ENCODE measurements at regions not wholly inside any gene's neighbourhood (a gene's known extent, or its start where the extent isn't known, plus 50 kb on each side); places are given as distances from the start of the nearest gene placed in this dataset.
"Not testable (repeated sequence)": the region's sequence is repeated elsewhere in the genome, so short reads cannot be mapped to it uniquely, and the experiment has no call there.

DNA sequence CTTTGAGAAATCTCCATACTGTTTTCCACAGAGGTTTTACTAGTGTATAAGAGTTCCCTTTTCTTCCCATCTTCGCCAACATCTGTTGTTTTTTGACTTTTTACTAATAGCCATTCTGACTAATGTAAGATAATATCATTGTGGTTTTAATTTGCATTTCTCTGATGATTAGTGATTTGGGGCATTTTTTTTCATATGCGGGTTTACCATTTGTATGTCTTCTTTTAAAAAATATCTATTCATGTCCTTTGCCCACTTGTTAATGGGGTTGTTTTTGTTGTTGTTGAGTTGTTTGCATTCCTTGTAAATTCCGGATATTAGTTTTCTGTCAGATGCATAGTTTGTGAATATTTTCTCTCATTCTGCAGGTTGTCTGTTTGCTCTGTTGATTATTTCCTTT lies 167.1 kb downstream of the PRL start:
- DNase-seq, result no peak

DNA sequence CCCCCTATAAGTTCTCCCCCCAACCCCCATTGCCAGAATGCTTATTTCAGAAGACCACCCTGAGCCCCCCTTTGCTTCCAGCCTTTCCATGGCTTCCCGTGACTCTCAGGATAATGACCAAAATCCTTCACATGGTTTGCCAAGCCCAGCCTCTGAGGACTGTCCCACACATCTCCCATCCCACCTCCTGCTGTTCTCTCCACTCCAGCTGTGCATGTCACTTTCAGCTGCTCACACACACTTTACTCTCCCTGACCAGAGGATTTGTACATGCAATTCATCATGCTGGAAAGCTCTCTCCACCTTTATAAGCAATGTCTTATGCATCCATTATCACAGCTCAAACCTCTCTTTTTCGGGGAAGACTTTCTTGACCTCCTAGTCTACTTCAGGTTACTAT lies 164.2 kb downstream of the PRL start:
- DNase-seq, result no peak

DNA sequence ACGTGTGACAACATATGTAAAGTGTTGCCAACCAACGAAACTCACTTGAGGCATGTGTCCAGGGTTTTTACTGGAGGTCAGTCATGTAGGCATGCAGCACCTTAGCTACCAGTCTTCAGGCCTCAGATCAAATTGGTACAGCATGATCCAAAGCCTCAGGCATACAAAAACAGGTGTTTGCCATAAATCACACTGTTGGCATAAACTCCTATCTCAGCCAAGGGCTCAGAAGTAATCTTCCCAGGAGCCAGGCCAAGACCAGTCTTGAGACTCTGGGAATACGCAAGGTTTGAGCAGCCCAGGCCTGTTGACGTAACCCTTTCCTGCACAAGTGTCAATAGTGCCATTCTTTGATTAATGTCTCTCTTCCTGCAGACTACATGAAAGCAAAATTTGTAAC lies 163.5 kb downstream of the PRL start:
- DNase-seq, result no peak

DNA sequence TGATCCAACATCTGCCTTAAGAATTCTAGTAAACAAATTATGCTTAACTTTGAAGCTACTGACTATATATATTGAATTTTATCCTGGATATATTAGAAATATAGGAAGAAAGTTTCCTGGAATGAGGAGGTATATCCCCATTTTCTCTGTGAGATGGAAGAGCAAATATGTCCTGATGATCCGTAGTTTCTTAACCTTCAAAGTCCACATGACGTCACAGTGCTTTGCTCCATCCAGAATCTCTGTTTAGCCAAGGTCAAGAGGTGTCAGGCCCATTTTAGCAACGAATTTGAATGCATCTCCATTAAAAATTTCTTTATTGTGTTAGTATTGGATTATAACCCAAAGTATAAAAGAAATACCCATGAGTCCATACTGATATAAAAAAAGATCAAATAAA lies 162.5 kb downstream of the PRL start:
- no peak for DNase-seq

DNA sequence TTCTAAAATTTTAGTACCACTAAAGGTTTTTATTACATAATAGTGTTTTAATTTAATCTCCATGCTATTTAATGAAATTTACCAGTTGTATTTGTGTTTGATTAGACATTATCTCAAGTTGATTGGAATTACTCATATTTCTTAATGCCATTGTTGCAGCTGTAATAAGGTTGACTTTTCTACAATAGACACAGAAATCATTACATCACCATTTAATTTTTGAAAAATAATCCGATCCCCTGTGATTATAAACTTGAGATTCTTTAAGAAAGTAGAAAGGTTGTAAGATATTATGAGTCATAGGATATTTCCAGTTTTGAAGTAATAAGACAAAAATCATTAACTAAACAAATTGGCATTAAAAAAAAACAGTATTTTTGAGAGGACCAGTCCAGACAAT lies 161.4 kb downstream of the PRL start:
- DNase-seq, result no peak

DNA sequence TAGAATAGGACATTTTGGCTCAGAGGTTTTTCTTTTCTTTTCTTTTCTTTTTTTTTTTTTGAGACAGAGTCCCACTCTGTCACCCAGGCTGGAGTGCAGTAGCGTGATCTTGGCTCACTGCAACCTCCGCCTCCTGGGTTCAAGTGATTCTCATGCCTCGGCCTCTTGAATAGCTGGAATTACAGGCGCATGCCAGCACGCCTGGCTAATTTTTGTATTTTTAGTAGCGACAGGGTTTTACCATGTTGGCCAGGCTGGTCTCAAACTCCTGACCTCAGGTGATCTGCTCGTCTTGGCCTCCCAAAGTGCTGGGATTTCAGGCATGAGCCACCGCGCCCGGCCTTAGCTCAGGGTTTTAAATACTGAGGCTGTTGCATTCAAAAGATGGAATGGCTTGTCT lies 156.1 kb downstream of the PRL start:
- DNase-seq, result not testable (repeated sequence)

DNA sequence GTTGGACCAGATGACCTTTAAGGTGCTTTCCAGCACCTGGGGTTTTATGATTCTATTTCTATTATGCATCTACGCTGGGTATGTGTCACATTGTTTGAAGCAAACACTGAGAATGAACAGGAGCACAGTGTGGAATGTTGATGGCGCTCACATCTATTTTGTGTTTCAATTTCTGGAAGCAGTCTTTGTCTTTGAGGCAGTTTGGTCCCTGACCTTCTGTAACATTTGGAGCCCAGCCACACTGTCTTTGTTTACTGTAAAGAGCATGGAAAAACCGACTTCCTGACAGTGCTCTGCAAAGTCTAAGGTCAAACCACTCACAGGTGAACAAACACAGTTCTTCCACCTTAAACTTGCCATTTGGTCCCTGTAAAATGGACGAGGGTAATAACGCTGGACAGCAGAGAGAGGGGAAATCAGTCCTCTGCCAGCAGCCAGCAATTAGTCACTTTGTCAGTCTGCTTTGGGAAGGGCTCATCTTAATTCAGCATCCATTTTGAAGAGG lies 155.5 kb downstream of the PRL start:
- no peak for DNase-seq

DNA sequence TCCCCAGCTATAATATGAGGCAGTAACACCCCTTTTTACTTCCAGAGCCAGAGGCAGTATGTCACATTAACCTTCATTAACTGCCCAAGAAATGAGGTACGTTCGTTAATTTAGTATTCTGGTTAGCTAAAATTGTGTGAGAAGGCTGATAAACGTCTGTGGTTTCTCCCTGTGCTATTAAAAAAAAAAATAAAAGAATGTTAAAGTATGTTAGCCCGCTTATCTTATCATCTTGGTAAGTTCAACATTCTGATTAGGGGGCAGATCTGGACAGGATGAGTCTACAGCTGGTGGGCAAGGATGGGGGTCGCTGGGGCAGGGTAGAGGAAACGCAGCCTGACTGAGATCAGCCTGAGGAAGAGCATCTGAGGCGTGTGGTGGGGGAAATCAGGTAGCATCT lies 154.0 kb downstream of the PRL start:
- DNase-seq, result no peak

DNA sequence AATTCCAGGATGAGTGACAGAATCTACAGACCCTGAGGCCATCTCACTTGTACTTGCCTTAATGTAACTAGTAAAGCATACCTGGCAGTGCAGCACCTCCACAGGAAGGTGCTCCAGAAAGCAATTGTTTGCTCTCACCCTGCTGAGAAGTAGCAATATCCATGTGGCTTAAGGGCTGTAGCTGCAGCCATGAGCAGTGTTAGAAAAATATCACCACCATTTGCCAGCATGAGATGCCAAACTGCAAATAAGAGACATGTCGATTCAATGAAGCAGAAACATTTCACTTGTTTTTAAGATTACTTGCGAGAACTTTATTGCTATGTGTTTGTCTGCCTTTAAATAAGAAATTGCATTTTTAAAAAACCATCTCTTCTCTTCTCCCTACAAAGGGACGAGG lies 151.5 kb downstream of the PRL start:
- DNase-seq, result no peak

DNA sequence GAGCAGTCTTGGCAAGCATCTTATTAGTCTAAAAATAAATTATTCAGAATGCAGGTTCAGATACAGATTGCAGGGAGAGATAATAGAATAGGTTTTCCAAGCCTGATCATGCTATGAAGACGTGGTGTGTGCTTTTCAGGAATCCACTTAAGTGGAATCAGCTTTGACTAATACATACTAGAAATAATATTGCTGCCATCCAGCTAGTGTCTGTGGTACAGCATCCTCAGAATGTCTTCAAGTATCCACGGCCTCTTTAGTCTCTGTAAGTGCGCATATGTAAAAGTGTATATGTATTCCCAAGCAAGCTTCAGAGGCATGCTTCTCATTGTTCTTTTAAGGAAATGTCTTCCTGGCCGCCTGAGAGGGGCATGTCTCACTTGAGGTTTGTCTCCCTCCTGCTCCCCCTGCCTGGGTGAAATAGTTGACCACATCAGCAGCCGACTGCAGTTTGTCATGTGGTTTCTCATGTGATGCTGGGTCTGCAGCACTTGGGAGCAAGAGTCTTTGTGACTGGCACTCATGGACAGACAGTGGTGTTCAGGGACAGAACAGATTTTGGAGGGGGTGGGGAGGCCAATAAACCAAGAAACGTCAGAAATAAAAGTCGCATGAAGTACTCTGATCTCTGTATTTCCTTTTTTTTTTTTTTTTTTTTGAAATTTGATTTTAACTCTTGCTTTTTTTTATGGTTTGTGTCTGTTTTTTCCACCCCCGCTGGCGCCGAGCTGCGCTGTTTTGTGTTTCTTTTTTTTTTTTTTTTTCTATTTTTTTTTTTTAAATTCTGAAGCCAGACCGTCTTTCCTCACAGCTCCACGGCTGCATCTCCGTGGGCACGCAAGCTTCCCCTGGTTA lies 150.8 kb downstream of the PRL start:
- DNase-seq, result no peak

DNA sequence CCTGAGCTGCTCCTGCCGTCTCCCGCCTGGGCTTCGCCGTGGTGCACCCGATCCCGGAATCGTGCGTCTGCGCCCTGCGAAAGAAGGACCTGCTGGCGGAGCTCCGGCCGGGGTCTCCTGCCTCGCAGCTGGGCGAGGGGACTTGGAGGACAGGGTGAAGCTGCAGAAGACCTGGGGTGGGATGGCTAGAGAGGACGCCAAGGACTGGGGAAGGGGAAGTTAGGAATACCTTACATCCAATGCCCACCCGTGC lies 150.2 kb downstream of the PRL start:
- DNase-seq, result no peak

DNA sequence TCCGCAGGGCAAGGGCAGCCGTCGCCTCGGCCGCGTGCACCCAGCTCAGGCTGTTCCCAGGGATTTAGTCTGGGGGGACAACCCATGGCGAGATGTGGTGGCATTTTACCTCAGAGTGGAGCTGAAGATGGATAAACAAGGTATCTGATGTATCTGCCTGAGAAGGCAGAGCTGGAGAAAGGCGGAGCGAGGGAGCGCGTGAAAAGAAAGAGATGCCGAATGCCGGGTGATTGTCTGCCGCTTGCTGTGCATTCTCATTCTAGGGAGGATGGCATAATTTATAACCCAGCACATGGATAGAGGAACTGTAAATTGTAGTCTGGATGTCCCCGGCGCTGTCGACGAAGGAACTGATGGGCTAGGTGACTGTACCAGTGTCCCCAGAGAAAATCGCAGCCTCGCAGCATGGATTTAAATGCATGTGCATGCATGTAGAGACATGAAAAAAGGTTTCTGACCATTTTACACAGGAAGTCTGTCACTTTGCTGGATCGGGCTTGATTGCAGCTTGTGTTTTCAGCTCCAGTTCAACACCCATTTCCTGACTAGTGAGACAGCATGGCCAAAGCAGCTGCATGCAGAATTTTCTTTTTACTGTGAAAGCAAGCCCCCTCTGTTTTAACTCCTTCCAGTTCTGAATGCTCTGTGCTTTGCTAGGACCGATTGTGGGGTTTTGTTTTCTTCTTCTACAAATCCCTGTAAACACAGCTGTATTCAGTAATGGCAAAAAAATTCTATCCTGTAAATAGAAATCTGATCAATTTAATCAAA lies 149.7 kb downstream of the PRL start:
- no peak for DNase-seq

DNA sequence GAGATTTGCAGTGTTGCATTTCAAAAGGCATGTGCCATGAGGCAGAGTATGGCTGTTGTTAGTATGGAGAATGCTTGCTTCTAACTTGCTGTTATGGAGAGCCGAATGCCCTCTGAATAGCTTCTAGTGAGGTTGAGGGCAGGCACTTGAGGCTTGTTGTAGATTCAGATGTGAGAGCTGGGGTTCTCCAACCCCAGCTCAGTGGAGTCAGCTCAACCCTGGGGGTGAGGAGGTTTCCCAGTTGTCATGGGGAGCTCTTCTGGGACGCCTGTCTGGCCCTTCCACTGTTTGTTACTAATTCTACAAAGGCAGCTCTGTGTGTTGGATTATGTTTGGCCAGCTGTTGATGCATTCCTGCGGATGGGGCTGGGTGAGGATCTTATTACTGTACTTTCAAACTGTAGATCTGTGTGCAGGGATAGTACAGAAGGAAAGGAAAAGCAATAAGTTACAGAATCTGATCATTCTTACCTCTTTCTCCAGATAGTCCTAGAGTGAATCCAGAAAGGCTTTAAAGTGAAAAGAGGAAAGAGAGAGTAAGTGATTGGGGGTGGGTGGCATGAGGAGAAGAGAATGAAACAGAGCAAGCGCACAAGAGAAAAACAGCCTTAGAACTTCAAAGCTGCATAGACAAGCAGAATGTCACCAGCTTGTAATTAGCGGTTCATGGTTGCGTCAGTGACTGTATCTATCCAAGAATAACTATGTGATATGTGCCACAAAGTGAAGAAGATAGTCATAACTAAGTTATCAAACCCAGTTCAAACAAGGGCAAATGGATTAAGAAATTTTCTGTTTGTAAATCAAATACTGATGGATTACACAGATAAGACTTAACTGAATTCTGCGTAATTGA lies 148.7 kb downstream of the PRL start:
- no peak for DNase-seq

DNA sequence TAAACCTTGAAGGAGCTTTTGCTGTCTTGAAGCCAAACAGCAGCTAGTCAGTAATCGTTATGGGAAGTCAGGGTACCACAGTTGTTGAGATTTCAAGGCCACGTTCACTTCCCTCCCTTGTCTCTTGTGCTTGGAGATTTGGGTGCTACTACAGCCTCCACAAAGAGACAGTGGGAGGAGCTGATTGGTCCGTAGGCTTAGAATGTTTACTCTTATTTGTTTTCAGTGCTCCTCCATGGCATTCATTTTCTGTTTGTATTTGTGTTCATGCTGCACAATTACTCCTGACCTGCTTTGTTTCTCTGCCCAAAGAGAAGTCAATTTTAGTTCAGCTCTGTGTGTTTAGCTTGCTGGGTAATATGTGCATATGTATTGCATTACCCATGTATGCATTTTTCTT lies 147.7 kb downstream of the PRL start:
- DNase-seq, result no peak

DNA sequence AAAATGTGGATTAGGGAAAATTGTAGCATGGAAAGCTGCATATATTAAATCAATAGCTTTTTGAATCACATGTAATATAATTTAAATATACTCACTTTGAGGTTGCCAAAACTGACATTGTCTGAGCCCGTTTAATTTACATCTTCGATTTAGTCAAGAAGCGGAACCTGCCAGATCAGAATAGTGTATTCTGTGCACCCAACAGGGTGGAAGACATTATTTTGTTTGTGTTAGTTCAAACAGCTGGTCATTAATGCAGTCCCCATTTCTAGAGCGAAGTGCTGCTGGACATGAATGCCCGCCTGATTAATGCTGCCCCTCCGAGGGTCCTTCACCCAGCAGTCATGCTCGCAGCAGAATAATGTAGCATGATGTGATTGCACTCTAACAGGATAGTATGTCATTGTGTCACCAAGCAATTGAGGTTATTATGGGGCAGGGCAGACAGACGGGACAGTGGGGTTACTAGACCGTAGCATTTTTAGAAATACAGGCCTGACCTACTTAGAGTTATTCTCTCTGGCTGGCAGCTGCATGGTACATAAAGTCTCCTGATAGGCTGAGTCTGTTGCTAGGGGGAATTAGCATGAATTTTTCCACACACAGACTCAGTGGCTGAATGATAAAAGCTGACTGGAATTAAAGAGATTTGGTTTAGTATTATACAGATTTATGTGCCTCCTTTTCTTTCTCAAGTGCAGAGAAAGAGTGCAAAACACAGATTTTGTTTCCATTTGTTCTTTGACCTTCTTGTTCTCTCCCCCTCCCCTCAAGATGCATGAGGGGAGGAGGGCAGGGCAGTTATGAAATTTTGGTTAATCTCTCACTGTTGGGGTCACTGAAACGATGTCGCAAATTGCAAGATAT lies 147.1 kb downstream of the PRL start:
- no peak for DNase-seq

DNA sequence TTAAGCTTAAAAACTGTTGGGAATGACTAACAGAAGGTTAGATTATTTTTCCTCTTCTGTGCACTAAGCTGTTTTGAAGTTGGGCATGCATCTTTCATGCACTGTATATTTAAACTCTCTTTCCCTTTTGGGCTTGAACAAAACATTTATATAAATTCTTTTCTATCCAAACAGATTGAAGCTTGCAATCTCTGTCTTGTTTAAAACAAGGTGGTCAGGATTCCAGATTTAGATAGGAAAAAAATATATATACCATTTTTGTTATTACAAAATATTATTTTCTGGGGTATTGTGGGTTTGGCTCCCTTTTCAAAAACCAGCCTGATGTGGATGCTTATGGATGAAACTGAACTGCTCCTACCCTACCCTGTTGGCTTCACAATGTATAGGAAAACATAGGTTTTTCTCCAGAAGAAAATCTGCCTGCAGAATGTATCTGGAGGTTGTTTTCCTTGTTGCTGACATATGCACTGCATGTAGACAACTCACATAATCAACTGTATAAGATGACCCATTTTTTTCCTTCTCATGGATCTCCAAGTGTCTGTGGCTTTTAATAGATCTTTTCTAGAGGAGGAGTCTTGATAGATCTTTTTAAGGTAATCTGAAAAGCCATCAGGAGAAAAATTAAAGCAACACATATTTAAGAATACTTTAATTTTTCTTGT lies 146.3 kb downstream of the PRL start:
- no peak for DNase-seq

DNA sequence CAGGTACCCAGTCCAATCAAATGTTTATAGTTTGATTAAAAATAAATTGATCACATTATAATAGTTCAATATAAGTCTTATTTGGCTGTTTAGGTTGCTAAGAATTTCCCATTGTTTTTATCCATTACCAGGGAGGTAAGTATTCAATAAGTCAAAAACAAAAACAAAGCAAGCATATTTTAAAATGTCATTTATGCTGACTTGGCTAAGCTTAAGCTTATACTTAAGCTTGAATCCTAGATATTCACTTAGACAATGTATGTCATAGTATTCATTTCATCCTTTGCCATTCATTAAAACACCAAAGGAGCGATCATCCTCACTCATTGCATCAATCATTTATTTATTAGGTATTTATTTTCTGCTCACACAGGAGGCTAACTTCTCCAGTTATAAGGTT lies 144.9 kb downstream of the PRL start:
- no peak for DNase-seq

DNA sequence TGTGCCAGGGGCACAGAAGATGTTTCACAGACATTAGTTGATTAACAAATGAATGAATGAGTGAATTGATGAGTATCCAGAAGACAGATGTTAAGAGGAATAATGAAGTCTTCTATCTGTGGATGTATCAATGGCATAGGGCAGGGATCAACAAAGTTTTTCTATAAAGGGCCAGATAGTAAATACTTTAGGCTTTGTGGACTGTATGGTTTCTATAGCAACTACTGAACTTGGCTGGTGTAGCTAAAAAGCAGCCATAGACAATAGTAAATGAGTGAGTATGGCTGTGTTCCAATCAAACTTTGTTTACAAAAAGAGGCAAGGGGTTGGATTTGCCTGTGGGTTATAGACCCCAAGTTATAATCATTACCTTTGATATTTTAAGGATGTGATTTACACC lies 144.0 kb downstream of the PRL start:
- no peak for DNase-seq

DNA sequence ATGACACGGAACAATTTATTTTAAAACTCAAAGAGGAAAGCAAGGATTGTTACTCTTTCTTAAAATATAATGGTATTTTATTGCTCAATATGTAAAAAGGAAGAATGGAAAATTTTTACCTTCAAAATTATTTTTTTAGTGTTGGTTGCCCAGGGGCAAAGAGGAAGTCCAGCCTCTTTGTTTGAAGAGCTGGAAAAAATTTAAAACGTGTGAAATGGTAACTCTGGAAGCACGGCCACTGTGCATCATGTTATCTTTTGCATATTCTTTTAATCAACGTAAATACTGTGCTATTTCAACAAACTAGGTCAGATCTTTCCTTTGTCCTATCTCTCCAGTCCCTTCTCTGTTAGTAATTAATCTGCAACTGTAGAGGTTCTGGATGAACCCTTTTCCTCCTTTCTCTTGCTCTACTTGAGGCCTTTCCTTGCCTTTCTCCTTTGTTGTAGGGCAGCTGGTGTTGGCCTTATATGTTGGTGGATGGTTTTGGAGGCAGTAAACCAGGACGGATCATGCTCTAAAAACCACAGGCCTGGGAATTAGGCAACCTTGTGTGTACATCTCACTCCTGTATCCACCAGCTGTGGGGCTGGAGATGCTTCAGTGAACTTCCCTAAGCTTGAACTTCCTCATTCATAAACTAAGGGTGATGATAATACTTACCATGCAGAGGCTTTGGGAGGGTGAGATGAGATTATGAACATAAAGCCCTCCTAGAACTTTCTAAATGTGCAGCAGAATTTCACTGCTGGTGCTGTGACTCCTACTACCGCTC lies 143.3 kb downstream of the PRL start:
- no peak for DNase-seq

DNA sequence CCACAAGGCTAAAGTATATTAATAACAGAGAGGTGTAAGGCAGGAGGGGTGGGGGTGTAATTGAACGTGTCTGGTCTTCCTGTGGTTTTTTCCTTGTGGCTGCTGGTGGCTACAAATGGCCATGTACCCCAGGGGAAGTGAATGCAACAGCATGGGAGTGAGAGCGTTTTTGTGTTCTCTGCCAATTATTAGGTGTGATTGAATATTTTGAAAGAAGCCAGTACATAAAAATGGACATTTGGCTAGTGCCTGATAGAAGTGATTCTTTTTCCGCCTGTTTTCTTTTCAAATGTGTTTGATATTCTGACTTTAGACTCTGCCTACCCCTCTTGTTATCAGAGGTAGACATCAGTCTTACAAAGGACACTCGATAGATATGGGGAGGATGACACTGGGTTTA lies 141.3 kb downstream of the PRL start:
- no peak for DNase-seq

DNA sequence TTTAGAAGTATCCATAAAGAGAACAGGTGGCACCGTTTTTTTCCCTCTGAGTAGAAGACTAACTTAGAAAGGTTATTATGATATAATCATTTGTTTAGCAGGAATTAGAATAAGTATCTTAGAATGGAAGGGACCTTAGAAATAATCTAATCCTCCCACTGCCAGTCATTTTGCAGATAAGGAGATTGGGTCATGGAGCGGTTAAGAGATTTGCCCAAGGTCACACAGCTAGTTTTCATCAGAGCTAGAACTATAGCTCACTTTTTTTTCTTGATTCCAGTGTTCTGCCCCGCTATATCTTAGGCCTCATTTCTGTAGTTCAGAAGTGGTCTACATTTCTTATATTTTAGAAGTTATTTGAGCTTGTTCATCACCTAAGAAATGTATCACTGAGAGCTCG lies 139.6 kb downstream of the PRL start:
- no peak for DNase-seq

Data from activated effector memory CD4-positive, alpha-beta T cell treated with Interleukin-2 at 50 U/mL for 16 hours (primary cell).